Stimulated activated CD8-positive, alpha-beta memory T cell treated with anti-CD3 and anti-CD28 coated beads, Interleukin-15, amount 100 ng/mL, for 24 hours (primary cell): ENCODE measurements at regions not wholly inside any gene's neighbourhood (a gene's known extent, or its start where the extent isn't known, plus 50 kb on each side); places are given as distances from the start of the nearest gene placed in this dataset.

Experiments used
- DNase-seq: peaks from one replicate; pipeline ENCODE4 v3.0.0-alpha.2; 2020; ENCODE audit warnings: low read depth

DNA sequence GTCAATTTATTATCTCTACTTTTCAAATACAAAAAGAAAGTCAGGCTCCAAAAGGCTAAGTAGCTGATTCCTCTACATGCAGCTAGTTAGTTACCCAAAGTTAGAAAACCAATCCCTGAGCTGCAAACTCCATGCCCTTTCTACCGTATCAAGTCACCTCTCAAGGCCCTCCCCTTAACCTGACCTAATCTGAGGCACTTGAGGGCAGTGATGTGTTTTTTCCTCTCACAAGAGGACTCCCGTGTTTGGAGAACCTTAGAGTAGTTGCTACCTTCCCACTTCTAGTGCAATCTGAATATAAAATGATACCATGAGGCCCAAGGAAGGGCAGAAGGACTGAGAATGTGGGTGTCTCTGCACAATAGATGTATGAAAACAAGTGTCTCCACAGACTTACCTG, 907.9 kb upstream of the CELF4 start:
- DNase-seq: no peak

DNA sequence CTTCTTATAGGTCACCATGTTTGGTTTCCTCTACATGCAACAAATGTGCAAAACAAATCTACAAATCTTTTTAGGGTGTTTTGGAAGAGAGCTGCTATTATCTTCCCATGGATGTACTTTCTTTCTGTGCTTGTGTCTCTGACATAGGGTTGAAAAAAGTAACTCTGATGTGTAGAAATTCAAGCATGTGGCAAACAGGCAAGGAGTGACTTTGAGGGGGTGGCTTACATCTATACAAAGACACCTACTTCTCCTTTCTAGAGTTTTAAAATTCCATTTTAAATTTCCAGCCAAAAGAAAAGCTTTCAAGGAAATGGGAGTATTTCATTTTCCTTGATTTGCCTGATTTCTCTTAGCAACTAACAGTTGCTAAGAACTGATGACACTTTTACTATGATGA, 904.8 kb upstream of the CELF4 start:
- DNase-seq: no peak

DNA sequence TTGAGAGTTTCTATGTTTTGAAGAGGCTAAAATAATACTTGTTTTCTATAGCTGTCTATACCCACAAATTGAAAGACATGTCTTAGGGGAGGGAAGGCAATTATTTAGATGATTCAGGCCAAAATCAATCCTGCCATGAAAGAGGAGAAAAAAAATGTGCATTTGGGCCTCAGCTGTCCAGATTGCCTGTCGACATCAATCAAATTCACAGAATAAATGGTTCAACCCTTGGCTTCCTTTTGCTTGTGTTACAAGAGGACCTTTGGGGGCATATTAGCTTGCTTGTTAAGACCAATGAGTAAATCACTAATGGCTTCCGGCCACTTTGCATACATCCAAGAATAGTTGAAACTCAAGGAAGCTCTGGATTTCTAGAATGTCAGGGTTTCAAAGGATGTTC, 900.8 kb upstream of the CELF4 start:
- DNase-seq: no peak

DNA sequence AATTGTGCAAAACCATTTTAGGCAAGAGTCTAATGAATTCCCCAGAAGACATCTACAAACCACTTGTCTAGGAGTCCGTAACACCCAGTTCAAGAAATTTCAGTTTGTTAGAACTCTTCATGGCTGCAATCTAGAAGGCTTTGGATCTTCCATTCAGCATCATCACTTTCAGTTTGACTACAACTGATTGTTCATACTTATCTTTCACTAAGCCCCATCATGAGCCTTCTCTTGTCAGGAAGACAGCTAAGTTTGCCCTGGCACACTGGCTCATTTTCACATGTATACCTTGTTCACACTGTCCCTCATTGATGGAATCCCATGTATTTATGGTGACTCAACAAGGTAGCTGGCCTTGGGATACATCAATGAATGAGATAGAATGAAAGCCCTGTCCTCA, 898.4 kb upstream of the CELF4 start:
- no peak for DNase-seq

DNA sequence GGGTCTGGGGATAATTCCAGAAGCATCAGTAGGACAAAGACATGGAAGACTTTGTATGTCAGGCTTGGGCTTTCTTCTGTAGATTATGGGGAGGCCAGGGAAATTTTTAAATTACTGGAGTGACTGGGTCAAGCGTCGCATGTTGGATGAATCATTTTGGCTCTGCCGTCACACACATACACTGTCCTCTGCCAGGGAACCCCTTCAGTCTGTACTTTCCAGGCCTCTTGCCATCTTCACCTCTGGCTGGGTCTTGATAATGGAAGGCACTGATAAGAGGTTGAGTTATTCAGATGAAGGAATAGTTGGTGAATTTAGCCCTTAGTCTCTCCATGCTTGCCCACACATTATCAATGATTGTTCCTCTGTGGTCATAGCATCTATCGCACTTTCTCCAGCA, 895.1 kb upstream of the CELF4 start:
- no peak for DNase-seq

DNA sequence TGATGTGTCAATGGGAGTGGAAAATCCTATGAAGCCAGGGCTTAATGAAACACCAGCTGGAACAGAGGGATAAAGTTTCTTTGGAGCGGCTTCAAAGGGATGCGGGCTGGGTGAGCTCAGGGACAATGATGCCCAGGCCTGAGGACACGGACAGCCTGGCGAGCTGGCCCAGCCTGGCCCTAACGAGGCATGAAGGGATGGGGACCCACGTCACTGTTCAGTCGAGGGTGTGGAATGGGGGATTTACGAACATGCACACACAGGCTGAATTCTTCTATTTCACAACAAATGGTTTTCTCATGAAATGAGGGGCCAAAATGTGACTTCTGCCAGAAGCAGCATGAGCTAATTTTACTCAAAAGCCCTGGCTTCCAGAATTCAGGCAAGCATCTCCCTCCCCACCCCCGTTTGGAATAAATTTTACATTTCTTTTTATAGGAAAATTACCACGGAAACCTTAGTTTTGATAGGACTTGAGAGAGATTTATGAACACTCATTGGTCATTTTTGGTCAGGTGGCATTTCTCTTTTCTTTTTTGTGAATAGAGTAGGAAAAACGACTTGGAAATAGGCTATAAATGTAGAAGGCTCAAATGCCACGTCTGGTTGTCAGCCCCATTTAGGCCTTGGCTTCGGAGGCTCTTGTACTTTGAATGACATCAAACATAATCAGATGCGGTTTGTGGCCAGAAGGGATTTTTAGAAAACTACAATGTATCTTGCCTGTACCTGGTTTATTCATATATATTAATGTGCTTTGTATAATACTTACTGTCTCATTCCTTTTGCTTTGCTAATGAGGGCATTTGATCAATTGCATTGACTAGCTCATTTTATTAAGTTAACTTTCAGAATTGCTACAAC, 893.8 kb upstream of the CELF4 start:
- DNase-seq: no peak

DNA sequence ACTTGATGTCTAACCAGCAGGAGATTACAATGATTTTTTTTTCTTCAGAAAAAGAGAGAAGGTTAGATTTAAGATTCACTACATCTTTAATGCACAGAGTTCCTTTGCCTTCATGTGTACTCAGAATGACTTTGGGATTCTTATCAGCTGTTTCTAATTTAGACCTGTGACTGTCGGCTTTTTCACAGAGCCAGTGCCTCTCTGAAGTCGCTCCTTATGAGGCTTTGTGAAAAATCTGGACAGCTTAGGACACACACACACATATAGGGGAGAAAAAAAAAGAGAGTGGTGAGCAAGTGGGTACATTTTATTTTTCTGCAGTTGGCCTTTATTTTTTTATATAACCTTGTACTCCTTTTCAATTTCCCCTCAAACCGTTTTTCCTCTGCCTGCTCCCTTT, 893.1 kb upstream of the CELF4 start:
- no peak for DNase-seq

DNA sequence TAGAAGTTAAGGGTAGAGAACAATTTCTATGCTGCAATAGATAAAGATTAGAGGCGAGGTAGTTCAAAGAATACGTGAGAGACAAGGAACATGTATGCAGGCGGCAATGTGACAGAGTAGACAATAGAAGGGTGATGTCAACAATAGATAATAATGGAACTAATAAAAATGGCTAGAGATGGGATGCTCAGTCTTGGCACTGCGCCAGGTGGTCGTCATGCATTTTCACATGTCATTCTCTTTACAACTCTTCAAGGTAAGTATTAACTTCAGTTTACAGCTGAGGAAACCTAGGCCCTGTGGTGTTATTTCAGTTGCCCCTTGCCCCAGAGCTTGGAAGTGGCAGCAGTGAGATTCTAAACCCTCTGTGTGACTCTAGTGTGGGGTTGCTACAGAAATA, 890.7 kb upstream of the CELF4 start:
- no peak for DNase-seq

DNA sequence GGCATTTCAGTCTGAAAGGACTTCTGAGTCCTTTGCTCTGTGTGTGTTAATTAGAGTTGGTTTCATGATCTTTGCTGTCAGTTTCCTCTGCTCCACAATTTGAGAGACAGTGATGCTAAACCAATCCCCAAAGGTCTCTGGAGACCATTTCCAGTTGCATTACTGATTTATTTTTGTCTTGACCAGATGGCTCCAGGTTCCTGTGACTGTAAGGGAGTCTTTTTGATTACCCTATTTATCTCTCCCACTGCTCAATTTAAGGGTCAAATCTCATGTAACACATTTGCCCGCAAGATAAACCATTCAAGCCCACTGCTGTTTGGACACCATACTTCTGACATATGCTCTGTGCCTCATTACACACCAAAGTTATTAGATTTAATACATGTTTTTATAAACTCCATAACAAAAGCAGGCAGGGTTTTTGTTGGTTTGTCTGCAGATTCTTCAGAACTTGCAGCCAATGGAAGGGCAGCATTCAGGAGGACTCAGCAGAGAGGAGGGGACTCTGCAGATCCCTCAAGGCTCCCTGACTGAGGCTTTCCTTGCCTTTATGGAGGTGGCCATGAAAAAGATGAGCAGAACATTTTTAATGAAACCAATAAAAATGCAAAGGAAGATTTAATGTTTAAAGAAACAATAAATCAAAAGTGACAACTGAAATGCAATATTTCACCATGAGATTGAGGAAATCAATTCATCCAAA, 889.3 kb upstream of the CELF4 start:
- no peak for DNase-seq

DNA sequence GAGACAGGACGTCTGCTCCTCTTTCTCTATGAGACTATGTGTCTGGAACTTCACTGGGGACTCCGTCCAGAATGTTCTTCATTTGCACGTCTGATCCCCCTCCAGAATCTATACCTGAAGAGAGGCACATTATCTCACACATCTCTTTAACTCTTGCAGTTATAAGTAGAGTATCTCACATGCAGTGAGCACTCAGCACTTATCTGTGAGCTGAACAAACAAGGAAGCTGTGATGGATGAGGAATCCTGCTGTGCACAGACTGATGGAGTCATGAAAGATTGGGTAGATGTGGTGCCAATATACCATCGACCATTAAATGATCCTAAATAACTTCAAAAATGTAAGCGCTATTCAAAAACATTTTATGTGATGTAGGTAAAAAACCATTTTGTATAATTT, 888.3 kb upstream of the CELF4 start:
- DNase-seq: no peak

DNA sequence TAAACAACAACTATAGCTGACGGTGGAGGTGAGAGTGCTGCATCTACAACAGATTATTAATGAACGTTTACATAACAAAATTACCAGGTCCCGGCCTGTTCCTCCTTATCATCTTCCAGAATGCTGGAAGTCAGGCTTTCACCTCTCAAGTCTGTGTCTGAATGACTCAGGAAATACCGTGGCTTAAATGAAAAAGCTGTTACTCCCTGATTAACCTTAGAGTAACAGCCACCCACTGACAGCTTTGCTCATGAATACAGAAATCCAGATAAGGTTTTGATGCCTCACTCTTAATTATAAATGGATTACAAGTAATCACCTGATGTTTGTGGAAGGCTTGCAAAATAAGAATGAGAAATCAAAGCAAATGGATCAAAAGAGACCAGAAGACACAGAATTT, 885.3 kb upstream of the CELF4 start:
- DNase-seq: no peak

DNA sequence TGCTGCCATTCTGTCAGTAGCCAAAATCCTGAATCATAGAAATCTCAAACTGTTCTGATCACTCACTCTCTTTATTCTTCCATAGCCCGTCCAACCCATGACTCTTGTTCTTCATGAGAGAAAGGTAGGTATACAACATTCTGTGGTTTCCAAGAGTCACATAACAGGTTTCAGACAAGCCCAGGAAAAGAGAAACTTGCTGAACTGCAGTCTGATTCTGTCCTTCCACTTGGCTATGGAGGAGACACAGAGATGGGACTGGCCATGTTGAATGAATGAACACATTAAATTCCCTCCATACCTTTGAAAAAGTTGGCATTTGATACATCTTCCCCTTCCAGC, 880.2 kb upstream of the CELF4 start:
- no peak for DNase-seq

DNA sequence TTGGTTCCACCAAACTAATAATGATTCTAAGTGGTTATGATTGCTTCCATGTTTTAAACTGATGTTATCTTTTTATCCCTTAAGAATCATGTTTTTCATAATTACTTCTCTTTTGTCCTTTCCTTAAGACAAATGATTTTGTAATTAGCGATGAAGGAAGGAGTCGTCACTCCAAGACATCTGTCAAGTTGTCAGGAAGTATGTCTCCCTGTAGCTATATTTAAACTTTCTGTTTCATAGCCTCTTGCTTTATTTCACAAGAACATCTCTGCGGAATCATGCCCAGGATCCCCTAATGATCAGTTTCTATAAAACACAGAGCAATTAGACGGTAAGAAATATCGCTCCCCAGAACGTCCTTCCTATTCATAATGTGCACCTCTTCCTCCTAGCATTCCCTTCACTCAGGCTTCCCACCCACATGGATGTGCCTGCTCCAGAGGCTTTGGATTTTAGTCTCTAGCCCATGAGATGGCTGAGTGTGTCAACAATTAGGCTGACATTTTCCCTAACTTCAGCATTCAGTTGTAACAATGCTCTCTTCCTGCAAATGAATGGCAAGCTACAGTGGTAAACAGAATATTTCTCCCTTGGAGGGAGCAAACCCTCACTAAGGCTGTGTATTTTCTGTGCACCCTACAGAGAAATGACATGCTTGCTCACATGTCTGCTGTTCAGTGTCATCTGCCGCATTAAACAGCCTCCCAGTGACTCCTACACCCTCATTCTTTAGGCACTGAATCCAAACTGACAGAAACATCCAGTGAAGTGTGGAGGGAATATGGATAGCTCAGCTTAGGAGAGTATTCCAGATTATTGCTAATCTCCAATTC, 879.6 kb upstream of the CELF4 start:
- no peak for DNase-seq

DNA sequence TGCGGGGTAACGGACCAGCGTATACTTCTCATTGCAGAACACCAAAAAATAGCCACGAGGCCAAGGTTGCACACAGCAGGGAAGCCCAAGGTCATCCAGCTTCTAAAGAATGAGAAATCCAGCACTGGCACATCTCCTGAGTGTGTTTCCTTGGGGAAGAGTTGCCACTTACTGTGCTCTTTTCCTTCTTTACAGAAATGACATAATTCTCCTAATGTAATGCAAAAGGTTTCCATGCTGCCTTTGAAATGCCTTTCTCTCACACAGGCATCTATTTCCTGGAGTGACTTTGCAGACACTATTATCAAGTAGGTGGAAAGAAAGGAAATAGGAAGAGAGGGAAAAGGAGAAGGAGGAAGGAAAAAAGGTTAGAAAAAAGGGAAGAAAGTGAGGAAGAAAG, 862.1 kb upstream of the CELF4 start:
- no peak for DNase-seq

DNA sequence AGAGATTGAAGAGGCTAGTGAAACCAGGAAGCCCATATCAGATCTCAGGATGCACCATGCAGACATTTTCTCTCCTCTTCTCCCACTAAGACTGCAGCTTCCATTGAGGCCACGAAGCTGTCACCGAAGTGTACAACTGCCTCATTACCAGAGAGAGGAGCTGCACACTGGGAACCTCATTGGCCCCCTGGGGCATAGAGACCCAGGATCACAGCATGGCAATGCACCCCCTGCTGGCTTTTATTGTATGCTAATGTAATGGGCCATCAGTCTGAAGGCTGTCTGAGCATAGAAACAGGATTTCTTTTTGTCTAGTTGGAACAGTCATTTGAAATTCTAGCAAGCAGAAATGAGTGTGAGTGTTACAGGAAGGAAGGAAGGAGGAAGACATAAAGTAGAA, 861.6 kb upstream of the CELF4 start:
- no peak for DNase-seq

DNA sequence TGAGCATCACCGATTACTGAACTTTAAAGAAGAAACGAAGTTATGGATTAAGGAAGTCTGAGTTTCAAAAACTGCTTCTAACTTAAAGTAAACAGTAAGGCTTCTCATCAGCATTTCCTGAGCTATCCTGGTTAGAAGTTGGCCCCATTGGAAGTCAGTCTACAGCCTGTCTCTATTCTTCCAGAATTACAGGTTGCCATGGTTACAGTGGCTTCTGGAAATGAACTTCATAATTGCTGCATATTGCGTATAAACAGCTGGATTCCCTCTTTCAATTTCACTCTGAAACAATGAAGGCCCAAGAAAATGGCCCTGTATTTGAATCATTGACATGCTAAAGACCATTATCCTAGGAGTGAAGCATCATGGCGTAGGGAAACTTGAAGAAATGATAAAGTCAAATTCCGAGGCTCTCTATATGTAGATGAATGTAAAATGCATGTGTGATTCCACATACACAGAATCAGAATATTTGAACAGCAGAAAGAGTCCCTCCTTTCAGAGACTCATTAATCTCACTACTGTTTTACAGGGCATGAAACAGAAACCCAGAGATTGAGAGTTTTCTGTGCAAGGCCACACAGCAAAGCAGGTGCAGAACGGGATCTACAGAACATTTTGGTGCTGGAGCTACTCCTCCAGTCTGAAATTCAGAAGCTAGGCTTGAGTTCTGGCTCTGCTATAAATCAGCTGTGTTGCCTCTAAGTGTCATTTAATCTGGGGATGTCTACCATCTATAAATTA, 856.4 kb upstream of the CELF4 start:
- no peak for DNase-seq

DNA sequence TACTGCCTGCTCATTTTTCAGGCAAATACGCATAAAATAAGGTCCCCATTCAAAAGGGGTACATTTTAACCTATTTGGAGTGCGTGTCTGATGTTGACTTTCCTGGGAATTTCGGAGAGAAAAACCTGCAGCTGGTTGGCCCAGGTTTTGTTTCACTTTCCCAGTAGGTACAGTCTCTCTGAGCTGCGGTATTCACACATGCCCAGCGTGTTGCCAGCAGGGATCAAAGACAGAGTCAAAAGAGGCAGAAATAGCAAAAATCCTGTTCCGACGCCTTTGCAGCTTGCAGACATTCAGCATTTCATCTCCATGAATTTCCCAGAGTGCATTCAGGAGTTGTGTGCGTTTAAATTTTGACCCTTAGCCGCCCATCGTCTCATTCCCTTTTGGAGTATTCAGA, 855.4 kb upstream of the CELF4 start:
- no peak for DNase-seq

DNA sequence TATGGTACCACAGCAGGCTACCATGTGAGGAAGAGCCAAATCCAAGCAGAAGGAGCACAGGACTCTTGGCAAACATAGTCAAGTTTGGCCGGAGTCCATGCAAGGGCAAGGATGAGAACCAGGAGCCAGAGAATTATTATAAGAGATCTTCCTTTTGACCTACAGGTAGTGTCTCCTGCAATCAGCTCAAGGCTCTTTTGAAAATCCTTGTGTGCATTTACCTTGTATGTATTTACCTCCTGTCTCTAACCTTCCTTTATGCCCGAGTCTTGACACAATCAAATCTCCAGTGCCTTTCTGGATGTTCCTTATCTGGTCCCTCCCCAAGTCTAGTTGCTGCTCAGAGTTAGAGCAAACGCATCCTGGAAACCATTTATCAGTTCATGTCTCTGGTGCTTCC, 855.0 kb upstream of the CELF4 start:
- DNase-seq: no peak

DNA sequence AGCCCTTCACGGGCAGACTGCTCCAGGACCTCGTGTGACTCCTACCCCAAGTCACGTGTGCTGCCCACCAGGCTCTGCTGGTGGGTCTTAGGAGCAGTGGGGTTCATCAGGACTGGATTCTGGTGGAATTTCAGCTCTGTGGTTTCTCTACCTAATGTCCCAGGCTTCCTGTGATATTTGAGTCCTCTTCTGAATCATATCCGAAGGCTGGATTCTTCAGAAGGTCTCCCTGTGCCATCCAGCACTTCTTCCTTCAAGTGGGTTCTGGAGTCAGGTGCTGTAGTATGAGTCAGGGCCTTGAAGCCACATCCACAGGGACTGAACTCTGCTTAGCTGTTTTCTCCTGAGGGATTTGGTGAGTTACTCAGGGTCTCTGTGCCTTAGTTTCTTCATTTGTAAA, 850.2 kb upstream of the CELF4 start:
- DNase-seq: no peak

DNA sequence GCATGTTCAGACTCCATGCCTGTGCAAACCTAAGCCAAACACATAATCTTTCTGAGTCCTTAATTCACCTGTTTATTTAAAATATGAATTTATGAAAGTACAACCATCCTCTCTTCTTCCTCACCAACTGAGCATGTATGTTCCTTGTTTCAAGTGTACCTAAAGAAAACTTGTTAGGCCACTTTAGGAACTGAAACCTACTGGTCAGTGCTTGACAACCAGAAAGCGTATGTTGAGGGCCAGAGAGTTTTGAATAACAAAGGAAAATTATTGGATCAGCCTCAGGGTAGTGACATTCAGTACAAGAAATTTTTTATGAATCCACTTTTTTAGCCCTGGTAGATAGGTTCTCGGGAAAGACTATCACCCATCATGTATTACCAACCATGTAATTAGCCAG, 847.6 kb upstream of the CELF4 start:
- no peak for DNase-seq

DNA sequence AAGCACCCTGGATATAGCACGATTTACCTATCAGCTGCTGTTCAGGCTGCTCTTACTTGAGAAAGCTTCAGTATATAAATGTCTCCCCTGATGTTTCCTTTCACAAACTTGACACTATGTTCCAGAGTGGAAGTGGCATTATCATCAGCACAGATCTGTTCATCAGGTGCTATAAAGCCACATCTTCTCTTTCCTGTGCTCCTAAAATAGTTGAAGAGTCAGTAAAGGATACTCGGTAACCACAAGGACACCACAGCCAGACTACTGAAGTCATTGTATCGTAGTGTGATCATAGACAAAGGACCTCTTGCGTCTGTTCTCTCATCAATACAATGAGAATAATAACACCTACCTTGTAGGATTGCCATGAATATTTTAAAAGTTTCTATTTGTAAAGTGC, 841.0 kb upstream of the CELF4 start:
- DNase-seq: no peak

DNA sequence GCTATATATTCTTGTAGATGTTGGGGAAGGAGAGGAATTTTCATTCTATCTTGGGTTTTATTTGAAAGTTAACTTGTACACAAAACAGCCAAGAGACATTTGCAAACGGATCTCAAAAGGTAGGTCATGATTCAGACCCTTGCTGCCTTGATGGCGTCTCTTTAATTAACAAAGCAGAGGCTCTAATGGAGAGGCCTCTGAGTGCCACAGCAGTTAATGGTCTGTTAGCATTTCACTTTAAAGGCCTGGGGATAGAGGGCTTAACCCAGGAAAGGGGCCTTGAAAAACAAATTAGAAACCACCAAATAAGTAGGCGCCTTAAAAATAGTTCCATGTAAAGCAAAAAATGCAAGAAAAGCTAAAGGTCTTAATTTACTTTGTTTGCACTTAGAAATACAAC, 836.9 kb upstream of the CELF4 start:
- no peak for DNase-seq
